ENCODE measurements at regions not wholly inside any gene's neighbourhood (a gene's known extent, or its start where the extent isn't known, plus 50 kb on each side); places are given as distances from the start of the nearest gene placed in this dataset.
"Not testable (repeated sequence)": the region's sequence is repeated elsewhere in the genome, so short reads cannot be mapped to it uniquely, and the experiment has no call there.

GRCh38 chr5:159799701-159800100, 116.6 kb upstream of the ADRA1B start:
- no peak for DNase-seq

- DNase-seq, result no peak
Measured at GRCh38 chr5:159800131-159800840, 116.0 kb upstream of the ADRA1B start.

GRCh38 chr5:159801303-159801702, 115.0 kb upstream of the ADRA1B start:
- no peak for DNase-seq

GRCh38 chr5:159802661-159803060, 113.6 kb upstream of the ADRA1B start:
- no peak for DNase-seq

- DNase-seq, result no peak
Measured at GRCh38 chr5:159804121-159804520, 112.2 kb upstream of the ADRA1B start.

- DNase-seq, result no peak
Measured at GRCh38 chr5:159805021-159805420, 111.3 kb upstream of the ADRA1B start.

- not testable (repeated sequence) for DNase-seq
Measured at GRCh38 chr5:159807135-159807534, 109.1 kb upstream of the ADRA1B start.

- DNase-seq, result no peak
Measured at GRCh38 chr5:159807586-159807985, 108.7 kb upstream of the ADRA1B start.

GRCh38 chr5:159811712-159812111, 104.6 kb upstream of the ADRA1B start:
- no peak for DNase-seq

GRCh38 chr5:159812759-159813158, 103.5 kb upstream of the ADRA1B start:
- not testable (repeated sequence) for DNase-seq

GRCh38 chr5:159814222-159814621, 102.1 kb upstream of the ADRA1B start:
- DNase-seq, result no peak

- DNase-seq, result no peak
Measured at GRCh38 chr5:159814805-159815585, 101.3 kb upstream of the ADRA1B start.

GRCh38 chr5:159817262-159818029, 98.8 kb upstream of the ADRA1B start:
- DNase-seq, result no peak

GRCh38 chr5:159819591-159820411, 96.5 kb upstream of the ADRA1B start:
- no peak for DNase-seq

- DNase-seq, result no peak
Measured at GRCh38 chr5:159820692-159821091, 95.6 kb upstream of the ADRA1B start.

GRCh38 chr5:159821461-159821940, 94.8 kb upstream of the ADRA1B start:
- DNase-seq, result no peak

GRCh38 chr5:159824188-159825161, 91.8 kb upstream of the ADRA1B start:
- DNase-seq, result no peak

GRCh38 chr5:159825551-159826051, 90.7 kb upstream of the ADRA1B start:
- no peak for DNase-seq

- no peak for DNase-seq
Measured at GRCh38 chr5:159826351-159827214, 89.7 kb upstream of the ADRA1B start.

GRCh38 chr5:159827861-159828260, 88.4 kb upstream of the ADRA1B start:
- no peak for DNase-seq

Measured in NCI-H510A (cell line).